ENCODE measurements at regions not wholly inside any gene's neighbourhood (a gene's known extent, or its start where the extent isn't known, plus 50 kb on each side); places are given as distances from the start of the nearest gene placed in this dataset.

GRCh38 chr3:127487196-127487595 lies 103.3 kb downstream of the TPRA1 start:
- H3K27ac ChIP-seq: no peak overlapping the region
- TF ChIP-seq CTCF (IDR thresholded peaks at IDR 0.05) (no peak), POLR2A (IDR thresholded peaks at IDR 0.05) (no peak)
- no peaks in the 10 kb centered on the region for H3K4me1 ChIP-seq
- H3K36me3 ChIP-seq: no peaks in the 10 kb centered on the region
- H3K27me3 ChIP-seq: no peaks in the 10 kb centered on the region
- DNase-seq: no peak
- intact Hi-C loops (cut with DNase I; ENCODE audit: low total_unique reads): no loop called here
- no peaks in the 10 kb centered on the region for H3K9me3 ChIP-seq
- no peak overlapping the region for H3K4me3 ChIP-seq

GRCh38 chr3:127486321-127486944 lies 104.1 kb downstream of the TPRA1 start:
- Histone ChIP-seq H3K9me3 (no peaks in the 10 kb centered on the region), H3K27ac (no peak overlapping the region), H3K4me3 (no peak overlapping the region), H3K4me1 (no peaks in the 10 kb centered on the region), H3K27me3 (no peaks in the 10 kb centered on the region), H3K36me3 (no peaks in the 10 kb centered on the region)
- TF ChIP-seq CTCF (IDR thresholded peaks at IDR 0.05) (no peak), POLR2A (IDR thresholded peaks at IDR 0.05) (no peak)
- no peak for DNase-seq
- intact Hi-C loops (cut with DNase I; ENCODE audit: low total_unique reads): no loop called here

DNA sequence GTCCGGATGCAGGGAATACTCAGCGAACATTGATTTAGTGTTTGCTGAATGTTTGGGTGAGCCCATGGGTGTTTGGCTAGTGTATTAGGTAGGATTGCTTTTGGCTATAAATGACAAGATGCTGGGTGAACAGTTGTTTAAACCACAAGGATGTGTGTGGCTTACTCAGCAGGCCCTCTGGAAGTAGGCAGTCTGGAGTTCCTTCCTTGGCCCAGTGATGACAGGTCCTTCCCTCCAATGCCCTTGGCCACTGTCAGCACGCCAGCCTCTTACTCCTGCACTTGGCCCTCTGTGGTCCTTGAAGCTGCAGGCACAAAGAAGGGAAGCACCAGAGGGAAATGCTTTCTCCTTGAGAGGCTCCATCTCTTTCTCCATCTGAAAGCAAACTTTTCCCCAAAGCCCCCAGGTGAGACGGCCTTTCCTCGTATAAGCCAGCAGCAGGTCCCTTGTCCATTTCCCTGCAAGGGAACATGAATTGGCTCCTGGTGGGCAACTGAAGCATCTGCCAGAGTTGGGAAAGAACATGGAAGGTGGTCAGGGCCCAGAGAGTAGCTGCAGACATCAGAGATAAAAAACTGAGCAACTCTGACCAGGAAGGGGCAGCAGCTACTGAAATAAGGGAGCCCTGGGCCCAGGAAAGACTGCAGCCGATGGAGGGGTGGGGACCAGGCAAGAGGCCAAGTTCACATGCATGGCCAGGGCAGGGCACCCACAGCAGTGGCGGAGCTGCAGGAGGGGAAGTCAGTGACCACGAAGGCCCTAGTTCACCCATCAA lies 105.0 kb downstream of the TPRA1 start:
- no peak overlapping the region for H3K4me3 ChIP-seq
- H3K36me3 ChIP-seq: no peaks in the 10 kb centered on the region
- H3K27ac ChIP-seq: no peak overlapping the region
- TF ChIP-seq POLR2A (IDR thresholded peaks at IDR 0.05) (no peak), CTCF (IDR thresholded peaks at IDR 0.05) (no peak)
- H3K27me3 ChIP-seq: no peaks in the 10 kb centered on the region
- H3K4me1 ChIP-seq: no peaks in the 10 kb centered on the region
- H3K9me3 ChIP-seq: no peaks in the 10 kb centered on the region
- intact Hi-C loops (cut with DNase I; ENCODE audit: low total_unique reads): no loop called here
- no peak for DNase-seq

DNA sequence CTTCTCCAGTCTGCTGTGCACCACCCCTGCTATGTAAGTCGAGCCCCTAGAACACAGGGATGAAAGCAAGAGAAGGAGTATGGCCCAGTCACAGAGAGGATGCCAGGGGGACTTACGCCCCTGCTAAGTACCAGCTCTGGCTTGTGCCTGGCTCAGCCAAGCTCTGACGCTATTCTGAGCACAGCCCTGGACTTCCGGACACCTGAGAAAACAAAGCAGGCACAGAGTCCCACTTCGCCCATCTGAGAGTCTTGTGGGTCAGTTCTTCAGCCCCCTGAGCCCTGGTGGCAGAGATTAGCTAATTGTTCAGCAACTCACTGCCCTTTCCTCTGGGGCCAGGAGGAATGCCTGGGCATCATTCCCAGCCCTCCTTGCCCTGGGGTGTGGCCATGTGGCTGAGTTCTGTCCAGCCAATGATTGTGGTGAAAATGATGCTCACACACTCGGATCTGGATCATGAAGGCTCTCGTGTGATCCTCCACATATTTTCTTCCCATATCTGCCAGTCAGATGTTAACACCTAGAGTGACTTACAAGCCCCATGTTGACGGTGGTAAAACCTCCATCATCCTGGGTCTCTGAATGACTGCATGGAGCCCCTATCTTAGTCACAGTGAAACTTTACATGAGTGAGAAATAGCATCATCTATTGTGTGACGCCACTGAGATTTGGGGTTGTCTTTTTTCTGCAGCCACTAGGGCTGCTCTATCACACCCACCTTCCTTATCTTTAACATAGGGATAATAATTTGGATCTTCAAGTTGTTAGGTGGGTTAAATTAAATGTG lies 105.7 kb downstream of the TPRA1 start:
- no peak overlapping the region for H3K4me3 ChIP-seq
- H3K9me3 ChIP-seq: no peaks in the 10 kb centered on the region
- no peaks in the 10 kb centered on the region for H3K36me3 ChIP-seq
- no peaks in the 10 kb centered on the region for H3K27me3 ChIP-seq
- H3K4me1 ChIP-seq: no peaks in the 10 kb centered on the region
- no peak for DNase-seq
- intact Hi-C loops (cut with DNase I; ENCODE audit: low total_unique reads): no loop called here
- H3K27ac ChIP-seq: no peak overlapping the region
- TF ChIP-seq POLR2A (IDR thresholded peaks at IDR 0.05) (no peak), CTCF (IDR thresholded peaks at IDR 0.05) (no peak)

Data from uterus (tissue), 3 donors.